ENCODE measurements at regions not wholly inside any gene's neighbourhood (a gene's known extent, or its start where the extent isn't known, plus 50 kb on each side); places are given as distances from the start of the nearest gene placed in this dataset.
"Not testable (repeated sequence)": the region's sequence is repeated elsewhere in the genome, so short reads cannot be mapped to it uniquely, and the experiment has no call there.

GRCh38 chr13:65560936-65561335, 1669.2 kb downstream of the PCDH9 start:
- FAIRE-seq (peak; percentile 99), DNase-seq (ENCODE audit: low spot score in 2 of 2) (no peak)

- FAIRE-seq = no peak
- DNase-seq (ENCODE audit: low spot score in 2 of 2) = no peak
Observed at GRCh38 chr13:65555962-65556361, 1674.2 kb downstream of the PCDH9 start.

- DNase-seq (ENCODE audit: low spot score in 2 of 2) (no peak), FAIRE-seq (no peak)
Observed at GRCh38 chr13:65553096-65553727, 1676.9 kb downstream of the PCDH9 start.

- FAIRE-seq = no peak
- DNase-seq (ENCODE audit: low spot score in 2 of 2) = no peak
Observed at GRCh38 chr13:65551208-65551607, 1678.9 kb downstream of the PCDH9 start.

- FAIRE-seq = no peak
- no peak for DNase-seq (ENCODE audit: low spot score in 2 of 2)
Observed at GRCh38 chr13:65540175-65540574, 1690.0 kb downstream of the PCDH9 start.

- FAIRE-seq = peak; percentile 82
Observed at GRCh38 chr13:65535370-65535769, 1694.8 kb downstream of the PCDH9 start.

GRCh38 chr13:65532231-65532630, 1697.9 kb downstream of the PCDH9 start:
- no peak for DNase-seq (ENCODE audit: low spot score in 2 of 2)
- no peak for FAIRE-seq

More at GRCh38 chr13:65535370-65535769, 1694.8 kb downstream of the PCDH9 start:
- DNase-seq (ENCODE audit: low spot score in 2 of 2) = no peak

- DNase-seq (ENCODE audit: low spot score in 2 of 2) (no peak), FAIRE-seq (peak; percentile 65)
Observed at GRCh38 chr13:65530688-65531087, 1699.4 kb downstream of the PCDH9 start.

- FAIRE-seq (no peak), DNase-seq (ENCODE audit: low spot score in 2 of 2) (no peak)
Observed at GRCh38 chr13:65529541-65529940, 1700.6 kb downstream of the PCDH9 start.

- DNase-seq (ENCODE audit: low spot score in 2 of 2) (no peak), FAIRE-seq (no peak)
Observed at GRCh38 chr13:65508745-65509144, 1721.4 kb downstream of the PCDH9 start.

GRCh38 chr13:65508338-65508737, 1721.8 kb downstream of the PCDH9 start:
- no peak for FAIRE-seq
- DNase-seq (ENCODE audit: low spot score in 2 of 2) = no peak

GRCh38 chr13:65505941-65506340, 1724.2 kb downstream of the PCDH9 start:
- FAIRE-seq (no peak), DNase-seq (ENCODE audit: low spot score in 2 of 2) (no peak)

GRCh38 chr13:65504213-65504612, 1725.9 kb downstream of the PCDH9 start:
- FAIRE-seq = no peak

GRCh38 chr13:65500481-65500880, 1729.7 kb downstream of the PCDH9 start:
- DNase-seq (ENCODE audit: low spot score in 2 of 2) (no peak), FAIRE-seq (no peak)

More at GRCh38 chr13:65504213-65504612, 1725.9 kb downstream of the PCDH9 start:
- DNase-seq (ENCODE audit: low spot score in 2 of 2) = no peak

- FAIRE-seq (no peak), DNase-seq (ENCODE audit: low spot score in 2 of 2) (no peak)
Observed at GRCh38 chr13:65499256-65499655, 1730.9 kb downstream of the PCDH9 start.

- no peak for FAIRE-seq
- DNase-seq (ENCODE audit: low spot score in 2 of 2) = no peak
Observed at GRCh38 chr13:65497265-65497664, 1732.9 kb downstream of the PCDH9 start.

- not testable (repeated sequence) for FAIRE-seq
Observed at GRCh38 chr13:65490725-65491124, 1739.4 kb downstream of the PCDH9 start.

GRCh38 chr13:65488606-65489005, 1741.5 kb downstream of the PCDH9 start:
- FAIRE-seq (no peak), DNase-seq (ENCODE audit: low spot score in 2 of 2) (no peak)

More at GRCh38 chr13:65490725-65491124, 1739.4 kb downstream of the PCDH9 start:
- not testable (repeated sequence) for DNase-seq (ENCODE audit: low spot score in 2 of 2)

GRCh38 chr13:65479692-65480091, 1750.4 kb downstream of the PCDH9 start:
- no peak for DNase-seq (ENCODE audit: low spot score in 2 of 2)
- no peak for FAIRE-seq

- DNase-seq (ENCODE audit: low spot score in 2 of 2) = no peak
- no peak for FAIRE-seq
Observed at GRCh38 chr13:65473196-65473595, 1756.9 kb downstream of the PCDH9 start.

GRCh38 chr13:65472336-65472735, 1757.8 kb downstream of the PCDH9 start:
- DNase-seq (ENCODE audit: low spot score in 2 of 2) (no peak), FAIRE-seq (no peak)

GRCh38 chr13:65470781-65471180, 1759.4 kb downstream of the PCDH9 start:
- FAIRE-seq = no peak
- no peak for DNase-seq (ENCODE audit: low spot score in 2 of 2)

GRCh38 chr13:65468628-65469027, 1761.5 kb downstream of the PCDH9 start:
- DNase-seq (ENCODE audit: low spot score in 2 of 2) (no peak), FAIRE-seq (no peak)

Measured in frontal cortex (tissue), 3 donors.